ENCODE measurements at regions not wholly inside any gene's neighbourhood (a gene's known extent, or its start where the extent isn't known, plus 50 kb on each side); places are given as distances from the start of the nearest gene placed in this dataset.

- TF ChIP-seq EZH2phosphoT487 (conservative IDR thresholded peaks at IDR 0.05; ENCODE audit: low read length) (no peak), CTCF (IDR thresholded peaks at IDR 0.05; ENCODE audit: insufficient read depth, low read length, poor library complexity, severe bottlenecking) (no peak)
- Histone ChIP-seq H3K9me3 (ENCODE audit: insufficient read depth, low read length) (no peaks in the 10 kb centered on the region), H3K4me3 (ENCODE audit: insufficient read depth, low read length, poor library complexity, severe bottlenecking) (no peak overlapping the region), H2AFZ (ENCODE audit: low read depth, low read length, severe bottlenecking) (no peak overlapping the region), H3K9me2 (replicated peaks; ENCODE audit: insufficient read depth, low read length) (no peaks in the 10 kb centered on the region), H3K36me3 (ENCODE audit: low read length) (no peaks in the 10 kb centered on the region), H4K20me1 (ENCODE audit: low read depth, low read length) (no peaks in the 10 kb centered on the region), H3K27me3 (ENCODE audit: low read length) (no peaks in the 10 kb centered on the region), H3K4me2 (ENCODE audit: low read depth, low read length, poor library complexity, severe bottlenecking) (no peak overlapping the region), H3K9ac (ENCODE audit: low read length) (no peak overlapping the region), H3K27ac (ENCODE audit: low read depth, low read length) (no peak overlapping the region), H3K79me2 (ENCODE audit: insufficient read depth, low read length) (no peaks in the 10 kb centered on the region), H3F3A (ENCODE audit: insufficient read depth) (no peaks in the 10 kb centered on the region)
Observed at GRCh38 chr11:92317222-92317621, 92.6 kb downstream of the FAT3 start.

- Histone ChIP-seq H3K36me3 (ENCODE audit: low read length) (no peaks in the 10 kb centered on the region), H3K4me2 (ENCODE audit: low read depth, low read length, poor library complexity, severe bottlenecking) (no peak overlapping the region), H3K27me3 (ENCODE audit: low read length) (no peaks in the 10 kb centered on the region), H3F3A (ENCODE audit: insufficient read depth) (no peaks in the 10 kb centered on the region), H3K9me3 (ENCODE audit: insufficient read depth, low read length) (no peaks in the 10 kb centered on the region), H2AFZ (ENCODE audit: low read depth, low read length, severe bottlenecking) (no peak overlapping the region), H3K79me2 (ENCODE audit: insufficient read depth, low read length) (no peaks in the 10 kb centered on the region), H3K9ac (ENCODE audit: low read length) (no peak overlapping the region), H3K27ac (ENCODE audit: low read depth, low read length) (no peak overlapping the region), H4K20me1 (ENCODE audit: low read depth, low read length) (no peaks in the 10 kb centered on the region), H3K9me2 (replicated peaks; ENCODE audit: insufficient read depth, low read length) (no peaks in the 10 kb centered on the region), H3K4me3 (ENCODE audit: insufficient read depth, low read length, poor library complexity, severe bottlenecking) (no peak overlapping the region)
- no peak for TF ChIP-seq CTCF (IDR thresholded peaks at IDR 0.05; ENCODE audit: insufficient read depth, low read length, poor library complexity, severe bottlenecking)
- TF ChIP-seq EZH2phosphoT487 (conservative IDR thresholded peaks at IDR 0.05; ENCODE audit: low read length) = no peak
Observed at GRCh38 chr11:92317721-92318120, 93.1 kb downstream of the FAT3 start.

GRCh38 chr11:92322225-92322624 is 97.6 kb downstream of the FAT3 start:
- Histone ChIP-seq H4K20me1 (ENCODE audit: low read depth, low read length) (no peaks in the 10 kb centered on the region), H3K4me3 (ENCODE audit: insufficient read depth, low read length, poor library complexity, severe bottlenecking) (no peak overlapping the region), H3K4me2 (ENCODE audit: low read depth, low read length, poor library complexity, severe bottlenecking) (no peak overlapping the region), H3K79me2 (ENCODE audit: insufficient read depth, low read length) (no peaks in the 10 kb centered on the region), H3K27me3 (ENCODE audit: low read length) (no peaks in the 10 kb centered on the region), H3K27ac (ENCODE audit: low read depth, low read length) (no peak overlapping the region), H3K9me2 (replicated peaks; ENCODE audit: insufficient read depth, low read length) (no peaks in the 10 kb centered on the region), H3F3A (ENCODE audit: insufficient read depth) (no peaks in the 10 kb centered on the region), H2AFZ (ENCODE audit: low read depth, low read length, severe bottlenecking) (no peak overlapping the region), H3K9ac (ENCODE audit: low read length) (no peak overlapping the region), H3K9me3 (ENCODE audit: insufficient read depth, low read length) (no peaks in the 10 kb centered on the region), H3K36me3 (ENCODE audit: low read length) (no peaks in the 10 kb centered on the region)
- no peak for TF ChIP-seq CTCF (IDR thresholded peaks at IDR 0.05; ENCODE audit: insufficient read depth, low read length, poor library complexity, severe bottlenecking)

- H3F3A ChIP-seq (ENCODE audit: insufficient read depth) = no peaks in the 10 kb centered on the region
- no peaks in the 10 kb centered on the region for H3K36me3 ChIP-seq (ENCODE audit: low read length)
- H3K9ac ChIP-seq (ENCODE audit: low read length) = no peak overlapping the region
- H3K27me3 ChIP-seq (ENCODE audit: low read length) = no peaks in the 10 kb centered on the region
- no peaks in the 10 kb centered on the region for H3K79me2 ChIP-seq (ENCODE audit: insufficient read depth, low read length)
- no peaks in the 10 kb centered on the region for H3K9me2 ChIP-seq (replicated peaks; ENCODE audit: insufficient read depth, low read length)
- H3K9me3 ChIP-seq (ENCODE audit: insufficient read depth, low read length) = no peaks in the 10 kb centered on the region
- no peak overlapping the region for H3K27ac ChIP-seq (ENCODE audit: low read depth, low read length)
- H2AFZ ChIP-seq (ENCODE audit: low read depth, low read length, severe bottlenecking) = no peak overlapping the region
- H4K20me1 ChIP-seq (ENCODE audit: low read depth, low read length) = no peaks in the 10 kb centered on the region
- H3K4me2 ChIP-seq (ENCODE audit: low read depth, low read length, poor library complexity, severe bottlenecking) = no peak overlapping the region
- TF ChIP-seq CTCF (IDR thresholded peaks at IDR 0.05; ENCODE audit: insufficient read depth, low read length, poor library complexity, severe bottlenecking) = no peak
- no peak for TF ChIP-seq EZH2phosphoT487 (conservative IDR thresholded peaks at IDR 0.05; ENCODE audit: low read length)
- H3K4me3 ChIP-seq (ENCODE audit: insufficient read depth, low read length, poor library complexity, severe bottlenecking) = no peak overlapping the region
Observed at GRCh38 chr11:92324890-92325289, 100.3 kb downstream of the FAT3 start.

Measured in SU-DHL-6 (cell line).